ENCODE measurements at regions not wholly inside any gene's neighbourhood (a gene's known extent, or its start where the extent isn't known, plus 50 kb on each side); places are given as distances from the start of the nearest gene placed in this dataset.
"Not testable (repeated sequence)": the region's sequence is repeated elsewhere in the genome, so short reads cannot be mapped to it uniquely, and the experiment has no call there.

DNA sequence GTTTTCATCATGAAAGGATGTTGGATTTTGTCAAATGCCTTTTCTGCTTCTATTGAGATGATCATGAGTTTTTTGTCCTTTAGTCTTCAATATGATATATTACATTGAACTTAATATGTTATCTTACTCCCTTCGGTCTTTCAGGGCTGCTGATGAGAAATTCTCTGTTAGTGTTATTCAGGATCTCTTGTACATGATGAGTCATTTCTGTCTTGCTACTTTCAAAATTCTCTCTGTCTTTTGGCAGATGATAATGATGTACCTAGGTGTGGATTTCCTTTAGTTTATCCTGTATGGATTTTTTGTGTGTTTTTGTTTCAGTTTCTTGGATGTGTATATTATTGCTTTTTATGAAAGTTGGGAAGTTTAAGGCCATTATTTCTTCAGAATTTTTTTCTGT, 320.9 kb upstream of the NPSR1 start:
- no peak for DNase-seq

DNA sequence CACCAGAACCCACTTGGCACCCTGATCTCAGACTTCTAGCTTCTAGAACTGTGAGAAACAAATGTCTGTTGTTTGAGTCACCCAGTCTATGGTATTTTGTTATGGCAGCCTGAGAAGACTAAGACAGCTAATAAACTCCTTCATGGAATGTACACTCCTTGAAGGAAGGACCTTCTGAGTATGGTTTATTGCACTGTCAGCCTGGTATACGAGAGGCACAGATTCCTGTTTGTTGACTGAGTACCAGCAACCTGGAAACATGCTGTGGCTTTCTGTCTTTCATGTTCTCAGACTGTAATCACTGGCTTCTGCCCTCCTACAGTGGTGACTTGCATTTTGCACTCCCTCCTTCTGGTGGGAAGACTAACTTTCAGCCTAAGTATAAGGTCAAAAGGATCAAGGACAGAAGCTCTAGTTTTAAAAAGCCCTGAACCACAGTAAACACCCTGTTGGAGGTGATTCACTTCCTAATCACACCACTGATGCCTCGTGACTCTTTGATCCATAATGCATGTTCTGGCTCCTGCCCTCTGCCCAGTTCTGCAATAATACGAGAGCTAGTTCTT, 319.0 kb upstream of the NPSR1 start:
- no peak for DNase-seq

DNA sequence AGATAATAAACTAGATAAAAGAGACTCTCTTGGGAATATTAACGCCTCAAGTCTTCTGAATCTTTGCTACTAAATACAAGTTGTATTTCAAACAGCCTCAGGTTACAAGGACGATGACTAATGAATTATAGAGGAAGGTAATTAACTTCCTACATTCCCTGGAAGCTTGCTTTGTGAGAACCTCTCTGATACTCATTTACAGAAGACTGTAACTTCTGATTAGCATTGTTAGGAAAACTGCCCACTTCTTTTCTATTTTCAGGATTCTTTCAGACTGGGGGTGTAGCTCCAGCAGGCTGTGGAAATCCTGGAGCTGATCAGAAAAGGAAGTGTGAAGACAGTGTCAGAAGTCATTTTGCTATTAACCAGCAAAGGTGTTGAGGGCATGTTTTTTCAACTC, 316.7 kb upstream of the NPSR1 start:
- DNase-seq = no peak

DNA sequence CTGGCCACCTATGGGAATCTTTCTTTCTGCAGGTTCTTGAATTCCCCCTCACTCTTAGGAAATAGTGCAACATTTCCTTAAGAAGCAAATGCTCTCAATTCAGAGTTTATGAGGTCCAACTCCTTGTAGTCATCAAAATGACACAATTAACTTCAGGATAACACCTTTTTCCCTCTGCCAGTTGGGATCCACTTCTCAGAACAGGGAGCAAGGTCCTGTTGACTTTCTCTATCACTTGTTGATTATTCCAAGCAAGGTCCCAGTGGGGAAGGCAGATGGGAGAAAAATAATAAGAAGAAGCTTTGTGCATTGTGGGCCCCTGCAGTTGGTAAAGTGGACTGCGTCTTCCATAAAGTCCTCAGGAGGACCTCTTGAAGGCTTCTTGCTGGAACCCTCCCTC, 315.6 kb upstream of the NPSR1 start:
- DNase-seq = no peak

GRCh38 chr7:34343667-34344066, 314.4 kb upstream of the NPSR1 start:
- no peak for DNase-seq

DNA sequence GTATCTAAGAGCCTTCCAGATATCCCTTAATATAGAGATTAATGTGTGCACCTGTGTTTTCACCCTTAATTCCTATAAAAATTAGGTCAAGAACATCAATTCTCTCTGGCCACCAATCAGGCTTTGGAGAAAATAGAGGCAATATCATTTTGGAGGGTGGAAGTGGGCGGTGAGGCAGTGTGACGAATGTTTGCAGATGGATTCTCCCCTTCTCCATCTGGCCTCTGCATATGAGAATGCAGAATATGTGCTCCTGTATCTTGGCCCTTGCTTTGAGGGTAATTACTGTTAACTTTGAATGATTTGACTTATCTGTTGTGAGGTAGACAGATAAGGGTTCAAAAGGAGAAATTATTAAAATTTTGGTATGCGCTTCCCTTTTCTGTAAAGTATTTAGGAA, 304.0 kb upstream of the NPSR1 start:
- DNase-seq = no peak

DNA sequence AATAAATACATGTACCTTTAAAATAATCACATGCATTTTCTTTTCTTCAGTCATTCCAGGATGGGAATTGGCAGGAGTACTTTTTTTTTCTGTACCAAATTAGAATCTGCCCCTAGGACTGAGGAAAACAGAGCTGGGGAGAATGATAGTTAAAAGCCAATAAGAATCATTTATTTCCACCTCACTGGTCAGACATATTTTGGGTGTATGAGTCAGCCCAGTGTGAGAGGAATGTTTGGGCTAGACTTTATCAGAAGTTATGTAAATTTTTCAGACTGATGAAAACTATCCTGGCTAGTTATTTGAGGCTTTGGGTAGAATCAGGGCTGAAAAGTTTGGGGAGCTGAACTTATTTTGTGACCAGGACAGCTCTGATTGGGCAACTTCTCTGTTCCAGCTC, 303.1 kb upstream of the NPSR1 start:
- no peak for DNase-seq

DNA sequence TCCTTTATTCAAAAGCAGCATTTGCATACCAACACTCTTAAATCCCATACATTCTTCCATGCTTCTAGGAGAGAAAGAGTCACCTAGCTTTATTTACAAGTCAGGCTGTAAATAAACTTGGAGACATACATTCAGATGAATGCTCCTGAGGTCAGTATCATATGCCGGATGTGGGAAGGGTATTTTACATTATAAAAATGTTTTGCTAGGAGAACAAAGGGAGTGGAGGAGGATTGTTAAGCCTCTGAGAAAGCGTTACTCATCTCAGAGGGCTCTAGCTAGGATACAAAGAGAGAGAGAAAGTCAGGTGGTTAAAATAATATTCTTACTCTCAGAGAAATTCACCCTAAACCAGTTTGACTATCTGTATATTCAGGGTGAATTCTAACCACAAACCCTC, 300.9 kb upstream of the NPSR1 start:
- DNase-seq = no peak

DNA sequence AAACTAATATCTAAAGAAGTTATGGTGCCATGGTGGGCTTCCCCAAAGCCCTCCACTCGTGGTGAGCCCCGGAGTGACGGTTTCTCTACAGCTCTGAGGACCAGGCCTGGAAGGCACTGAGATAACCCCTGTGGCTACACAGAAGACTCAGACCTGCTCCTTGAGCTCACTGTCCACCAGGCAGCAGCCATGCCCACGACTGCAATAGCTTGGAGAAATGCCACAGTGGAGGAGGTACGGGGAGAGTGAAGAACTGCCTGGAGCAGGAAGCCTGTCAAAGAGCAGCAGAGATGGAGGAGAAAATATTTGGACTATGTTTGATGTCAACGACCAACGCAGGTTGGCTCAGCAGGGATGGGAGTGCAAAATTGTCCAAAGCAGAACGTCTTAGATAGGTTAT, 300.1 kb upstream of the NPSR1 start:
- DNase-seq = no peak

GRCh38 chr7:34358578-34358977, 299.4 kb upstream of the NPSR1 start:
- DNase-seq = not testable (repeated sequence)

DNA sequence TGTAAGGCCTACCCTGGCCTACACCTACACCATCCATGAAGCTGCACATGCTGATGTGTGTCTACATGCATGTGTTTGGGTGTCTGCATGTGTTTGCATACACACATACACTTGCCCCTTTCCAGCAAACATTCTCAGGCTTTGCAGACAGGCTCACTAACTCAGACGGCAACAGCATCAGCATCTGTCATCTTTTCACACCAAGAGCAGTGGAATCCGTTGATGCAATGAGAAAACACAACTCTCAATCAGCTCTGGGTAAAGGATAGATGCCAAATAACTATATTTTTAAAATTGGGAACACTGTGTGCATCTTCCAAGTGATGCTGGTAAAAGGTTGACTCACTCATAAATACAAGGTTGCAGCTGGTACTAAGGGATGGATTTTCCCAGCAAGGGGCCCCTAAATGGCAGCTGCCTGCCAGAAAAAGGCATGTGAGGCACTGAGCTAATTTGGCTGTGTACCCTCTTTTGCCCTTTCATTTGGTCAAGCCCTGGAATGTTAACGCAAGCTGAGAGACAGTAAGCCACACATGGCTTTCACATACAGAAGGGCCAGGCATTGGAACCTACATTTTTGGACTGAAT, 296.3 kb upstream of the NPSR1 start:
- DNase-seq = no peak

DNA sequence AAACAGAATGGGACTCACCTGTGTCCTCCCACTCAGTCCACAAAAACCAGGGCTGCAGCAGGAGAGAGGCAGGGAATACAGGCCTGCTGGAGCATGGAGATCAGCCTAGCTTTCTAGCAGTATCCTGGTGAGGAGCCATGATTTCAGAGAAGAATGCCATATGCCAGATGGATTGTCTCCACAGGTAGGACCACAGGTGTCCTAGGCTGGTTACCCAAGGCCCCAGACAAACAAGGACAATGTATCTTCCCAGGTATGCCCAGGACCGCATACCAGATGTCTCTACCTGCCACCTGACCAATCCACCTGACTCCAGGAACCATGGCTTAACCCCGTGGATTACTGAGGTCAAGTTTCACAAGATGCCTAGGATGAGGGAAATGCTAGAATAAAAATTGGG, 295.4 kb upstream of the NPSR1 start:
- no peak for DNase-seq

DNA sequence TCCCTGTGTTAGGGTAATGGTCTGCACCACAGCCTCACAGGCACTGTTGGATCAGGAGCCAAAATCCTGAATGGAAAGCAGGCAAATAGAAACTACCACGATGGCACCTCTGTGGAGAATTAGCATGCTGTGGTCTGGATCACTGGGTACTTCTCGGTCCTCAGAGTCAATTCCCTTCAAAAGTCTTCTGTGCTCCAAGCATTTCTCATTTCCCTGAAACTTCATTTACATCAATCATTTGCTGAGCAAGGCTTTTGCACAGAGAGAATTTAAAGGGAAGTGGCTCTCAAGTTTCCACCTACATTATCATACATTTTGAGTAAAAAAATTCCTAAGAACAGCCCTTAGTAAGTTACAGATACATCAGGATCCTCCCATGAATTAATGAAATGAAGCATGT, 293.9 kb upstream of the NPSR1 start:
- DNase-seq = no peak

DNA sequence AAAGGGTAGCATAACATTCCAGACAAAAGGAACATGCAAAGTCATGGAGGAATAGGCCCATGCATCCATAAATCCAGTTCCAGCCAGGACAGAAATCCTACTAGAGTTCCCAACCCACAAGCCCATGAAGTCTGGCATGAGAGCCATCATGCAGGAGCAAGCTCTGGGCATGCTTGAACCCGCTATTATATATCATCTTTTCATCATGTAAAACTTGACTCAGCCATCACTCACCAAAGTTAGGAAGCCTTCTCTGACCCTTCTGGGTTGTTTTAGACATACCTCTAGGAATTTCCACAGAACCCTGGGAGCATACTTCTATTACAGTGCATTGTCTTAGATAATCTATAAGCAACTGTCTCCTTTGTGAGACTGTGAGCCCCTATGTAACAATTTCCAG, 293.0 kb upstream of the NPSR1 start:
- no peak for DNase-seq

DNA sequence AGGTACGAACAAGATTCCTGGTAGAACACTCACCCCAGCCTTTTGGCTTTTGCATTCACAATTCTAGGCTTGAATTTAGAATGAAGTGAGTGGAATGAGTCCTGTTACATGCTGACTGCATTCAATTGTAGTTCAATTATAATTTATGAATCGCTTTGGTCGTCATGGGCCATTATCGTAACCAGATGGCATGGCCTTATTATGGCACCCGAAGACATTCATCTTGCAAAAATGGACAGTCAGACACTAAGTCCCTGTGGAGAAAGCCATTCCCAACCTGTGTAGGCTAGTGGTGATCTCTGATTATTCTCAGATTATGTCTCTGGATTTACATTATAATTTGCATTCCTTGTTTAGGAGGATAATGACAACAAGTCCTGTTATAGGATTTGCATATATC, 292.4 kb upstream of the NPSR1 start:
- no peak for DNase-seq

- no peak for DNase-seq
These were observed 286.1 kb upstream of the NPSR1 start for GRCh38 chr7:34371922-34372321.

GRCh38 chr7:34373940-34374339, 284.1 kb upstream of the NPSR1 start:
- no peak for DNase-seq

- no peak for DNase-seq
These were observed 275.7 kb upstream of the NPSR1 start for GRCh38 chr7:34382166-34382893.

- DNase-seq = no peak
These were observed 272.6 kb upstream of the NPSR1 start for GRCh38 chr7:34385384-34385783.

DNA sequence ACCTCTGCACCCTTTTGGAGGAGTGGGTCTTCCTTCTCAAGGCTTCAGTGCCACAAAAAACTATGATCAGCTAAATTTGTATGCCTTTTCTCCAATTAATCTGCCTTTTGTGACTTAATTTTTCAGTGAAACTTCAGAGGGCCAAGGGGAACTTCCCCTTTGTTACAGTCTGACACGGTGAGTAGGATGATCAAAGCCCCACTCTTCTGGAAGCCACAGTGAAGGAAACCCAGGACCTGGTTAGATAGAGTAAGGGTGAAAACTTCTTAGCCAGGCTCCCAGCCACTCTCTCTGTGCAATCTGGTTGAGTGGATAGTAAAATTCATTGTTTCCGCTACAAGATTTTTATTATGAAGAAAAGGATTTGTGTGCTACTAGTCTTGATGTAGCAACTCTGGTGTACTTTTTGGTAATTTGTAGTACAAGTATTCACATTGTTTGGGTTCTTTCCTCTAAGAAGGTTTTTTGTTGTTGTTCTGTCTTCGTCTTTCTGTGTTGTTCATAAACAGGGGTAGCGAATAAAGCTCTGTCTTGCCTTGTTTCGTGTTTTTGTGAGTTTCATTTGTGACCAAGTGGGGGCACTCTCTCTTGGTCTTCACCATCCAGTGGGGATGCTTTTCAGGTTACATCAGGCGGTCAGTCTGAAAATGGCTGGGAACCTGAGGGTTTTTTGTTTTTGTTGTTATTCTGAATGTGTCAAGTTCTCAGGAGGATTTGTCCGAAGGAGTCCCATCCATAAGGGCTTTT, 268.5 kb upstream of the NPSR1 start:
- no peak for DNase-seq

DNA sequence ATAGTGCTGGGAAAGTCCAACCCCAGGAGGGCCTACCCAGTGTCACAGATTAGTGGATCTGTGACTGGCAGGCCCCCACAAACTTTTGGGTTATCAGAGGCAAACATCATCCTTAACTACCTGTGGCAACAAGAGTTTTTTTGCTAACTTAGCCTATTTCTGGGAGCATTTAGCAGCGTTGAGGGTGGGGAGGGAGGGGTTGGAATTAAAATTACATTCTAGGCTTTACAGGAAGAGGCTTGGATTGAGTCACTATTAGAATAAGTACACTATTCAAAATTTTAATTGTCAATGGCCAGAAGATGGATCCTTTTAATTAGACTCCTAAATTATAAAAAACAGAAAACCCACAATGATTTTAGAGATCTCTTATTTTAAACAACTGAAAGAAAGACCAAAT, 267.9 kb upstream of the NPSR1 start:
- no peak for DNase-seq

DNA sequence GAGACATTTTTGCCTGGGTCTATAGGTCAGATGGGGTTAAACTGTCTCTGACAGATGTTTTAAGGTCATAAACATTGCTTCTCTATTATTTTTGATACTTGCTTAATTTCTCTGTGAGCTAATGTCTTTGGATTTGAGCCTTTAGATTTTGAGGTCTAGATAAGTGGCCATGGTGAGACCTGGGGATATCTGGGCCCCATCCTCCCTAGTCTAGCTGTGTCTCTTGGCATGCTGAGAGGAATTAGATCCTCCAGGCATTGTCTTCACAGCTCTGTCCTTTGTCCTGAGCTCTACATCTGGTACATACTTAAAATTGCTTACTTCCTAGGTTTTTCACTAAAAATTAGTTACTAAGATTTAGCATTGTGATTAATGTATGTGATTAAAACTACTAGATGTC, 265.0 kb upstream of the NPSR1 start:
- no peak for DNase-seq

DNA sequence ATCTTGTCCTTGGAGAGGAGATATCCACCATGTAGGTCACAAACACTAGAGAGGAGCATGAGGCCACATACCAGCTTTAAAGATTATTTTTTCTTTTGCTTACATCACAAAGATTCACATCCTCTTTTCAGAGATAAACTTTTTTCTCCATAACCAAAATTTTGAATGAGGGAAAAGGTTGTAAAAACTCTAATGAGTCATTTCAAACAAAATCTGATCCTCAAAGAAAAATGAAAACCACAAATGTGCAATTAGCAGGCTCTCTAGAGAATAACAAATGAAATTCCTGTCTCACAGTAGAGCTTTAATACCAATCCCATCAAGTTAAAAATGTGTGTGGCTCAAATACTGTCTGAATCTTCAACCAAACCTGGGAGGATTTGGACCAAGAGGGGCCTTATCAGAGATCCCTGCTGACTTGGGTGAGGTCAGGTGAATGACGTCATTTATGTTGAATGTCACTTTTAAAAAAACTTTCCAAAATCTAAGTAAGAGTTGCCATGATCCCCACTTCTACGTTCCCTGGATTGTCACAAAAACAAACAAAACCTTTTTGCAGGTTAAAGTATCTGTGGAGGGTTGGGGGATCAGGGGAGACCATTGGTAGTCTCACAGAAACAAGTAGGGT, 261.5 kb upstream of the NPSR1 start:
- no peak for DNase-seq

- no peak for DNase-seq
These were observed 256.2 kb upstream of the NPSR1 start for GRCh38 chr7:34401776-34402175.

All from NCI-H1417 treated with DMSO at 0.1 percent for 48 hours (cell line).